ENCODE measurements at regions not wholly inside any gene's neighbourhood (a gene's known extent, or its start where the extent isn't known, plus 50 kb on each side); places are given as distances from the start of the nearest gene placed in this dataset.

DNA sequence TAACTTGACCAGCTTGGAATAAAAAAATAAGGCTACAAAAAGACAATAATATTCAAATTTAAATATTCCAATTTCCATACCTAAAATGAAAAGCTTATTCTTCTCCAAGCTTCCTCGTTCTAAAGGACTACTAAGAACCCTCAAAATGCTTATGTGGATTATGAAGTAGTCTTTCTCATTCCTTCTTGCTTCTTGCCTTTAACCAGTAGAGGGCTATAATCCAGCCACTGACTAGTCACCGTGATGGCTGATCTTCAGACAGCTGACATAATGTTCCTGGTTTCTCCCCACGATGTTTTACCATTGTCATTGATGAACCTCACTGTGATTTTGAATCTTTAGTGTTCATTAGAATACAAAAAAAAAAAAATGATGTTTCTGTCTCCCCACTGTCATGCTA, 515.3 kb downstream of the TLE1 start:
- ChIA-PET POLR2A (no interaction called here), CTCF (ENCODE audit: low intra/inter-chr PET ratio, low total read pairs) (no interaction called here)
- H3K27me3 ChIP-seq (ENCODE audit: control insufficient read depth in 1 of 2, insufficient read depth in 2 of 2, low read length in 2 of 2), result no peaks in the 10 kb centered on the region; a peak in 1 of 5 replicates
- no peak for TF ChIP-seq ATF6 (CRISPR knock-in tag; conservative IDR thresholded peaks at IDR 0.05)
- TF ChIP-seq STAG1 (CRISPR knock-in tag; IDR thresholded peaks at IDR 0.05), result peak; percentile 48
- no peak overlapping the region for H3K9ac ChIP-seq (ENCODE audit: insufficient read depth, low read depth, low read length)
- in situ Hi-C loops (cut with HindIII; ENCODE audit: extremely low pct_ligation_motif_present, low pct_unique_long_range_greater_than_20kb) (no loop called here), intact Hi-C loops (cut with micrococcal nuclease; ENCODE audit: unreplicated experiment) (loop anchor here (10.0 kb wide), 2 partner anchors 61 to 131 kb away; no protein-coding TSS in a partner anchor)
- H3K4me2 ChIP-seq (ENCODE audit: low read depth, low read length), result no peak overlapping the region
- no peak overlapping the region for H2AFZ ChIP-seq (ENCODE audit: low read length)
- no peaks in the 10 kb centered on the region for H3K9me3 ChIP-seq (ENCODE audit: low read length)
- H3K27ac ChIP-seq (ENCODE audit: extremely low read length, insufficient read depth, low read length), result no peak overlapping the region
- no peak for ATAC-seq
- 3% methylated on average over 3 of the region's 3 CpGs for WGBS (ENCODE audit: low lambda C conversion rate)
- DNase-seq (ENCODE audit: low spot score), result peak; percentile 7
- H3K4me1 ChIP-seq (ENCODE audit: insufficient read depth, low read length), result no peaks in the 10 kb centered on the region
- H4K20me1 ChIP-seq (ENCODE audit: insufficient read depth, low read length), result no peaks in the 10 kb centered on the region
- no peaks in the 10 kb centered on the region for H3K36me3 ChIP-seq (replicated peaks in 1 of 2; ENCODE audit: control insufficient read depth in 1 of 2, insufficient read depth in 2 of 2, low read length in 2 of 2)
- no peak for FAIRE-seq
- no TSS peak for BruUV-seq (replicated peaks)
- no peak overlapping the region for H3K4me3 ChIP-seq (replicated peaks in 1 of 3; ENCODE audit: insufficient read depth in 1 of 3, low read depth in 2 of 3, low read length in 3 of 3)
- H3K79me2 ChIP-seq (ENCODE audit: insufficient read depth, low read length), result no peaks in the 10 kb centered on the region

DNA sequence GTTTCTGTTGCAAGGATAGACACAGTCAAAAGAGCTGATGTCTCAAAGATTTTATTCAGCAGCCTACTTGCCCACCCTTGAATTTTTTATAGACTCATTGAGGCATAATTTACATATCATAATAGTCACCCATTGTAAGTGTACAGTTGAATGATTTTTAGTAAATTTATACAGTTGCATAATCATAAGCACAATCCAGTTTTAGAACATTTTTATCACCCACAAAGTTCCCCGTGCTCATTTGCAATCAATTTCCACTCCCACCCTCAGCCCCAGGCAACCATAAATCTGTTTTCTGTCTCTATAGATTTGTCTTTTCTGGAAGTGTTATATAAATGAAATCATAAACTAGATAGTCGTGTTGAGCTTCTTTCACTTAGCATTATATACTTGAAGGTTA, 517.7 kb downstream of the TLE1 start:
- ATAC-seq, result no peak
- ChIA-PET CTCF (ENCODE audit: low intra/inter-chr PET ratio, low total read pairs) (no interaction called here), POLR2A (no interaction called here)
- Histone ChIP-seq H3K27me3 (ENCODE audit: control insufficient read depth in 1 of 2, insufficient read depth in 2 of 2, low read length in 2 of 2) (no peaks in the 10 kb centered on the region), H3K4me1 (ENCODE audit: insufficient read depth, low read length) (no peaks in the 10 kb centered on the region), H3K36me3 (replicated peaks in 1 of 2; ENCODE audit: control insufficient read depth in 1 of 2, insufficient read depth in 2 of 2, low read length in 2 of 2) (no peaks in the 10 kb centered on the region), H3K4me2 (ENCODE audit: low read depth, low read length) (no peak overlapping the region), H3K27ac (ENCODE audit: extremely low read length, insufficient read depth, low read length) (no peak overlapping the region), H3K9me3 (ENCODE audit: low read length) (no peaks in the 10 kb centered on the region), H3K9ac (ENCODE audit: insufficient read depth, low read depth, low read length) (no peak overlapping the region), H2AFZ (ENCODE audit: low read length) (no peak overlapping the region), H3K4me3 (replicated peaks in 1 of 3; ENCODE audit: insufficient read depth in 1 of 3, low read depth in 2 of 3, low read length in 3 of 3) (no peak overlapping the region), H4K20me1 (ENCODE audit: insufficient read depth, low read length) (no peaks in the 10 kb centered on the region), H3K79me2 (ENCODE audit: insufficient read depth, low read length) (no peaks in the 10 kb centered on the region)
- 2% methylated on average over 2 of the region's 2 CpGs for WGBS (ENCODE audit: low lambda C conversion rate)
- BruUV-seq (replicated peaks), result no TSS peak
- no peak for DNase-seq (ENCODE audit: low spot score)
- in situ Hi-C loops (cut with HindIII; ENCODE audit: extremely low pct_ligation_motif_present, low pct_unique_long_range_greater_than_20kb), result no loop called here
- intact Hi-C loops (cut with micrococcal nuclease; ENCODE audit: unreplicated experiment), result loop anchor here (10.0 kb wide), 2 partner anchors 63 to 133 kb away; no protein-coding TSS in a partner anchor
- FAIRE-seq, result no peak
- TF ChIP-seq MAFG (CRISPR knock-in tag; IDR thresholded peaks at IDR 0.05), result no peak
- no peak for TF ChIP-seq RBAK (CRISPR knock-in tag; IDR thresholded peaks at IDR 0.05)
- no peak for TF ChIP-seq TARDBP (CRISPR knock-in tag; IDR thresholded peaks at IDR 0.05)
- no peak for TF ChIP-seq ZNF362 (CRISPR knock-in tag; IDR thresholded peaks at IDR 0.05; ENCODE audit: borderline replicate concordance)
- TF ChIP-seq ZBTB21 (CRISPR knock-in tag; IDR thresholded peaks at IDR 0.05), result no peak
- no peak for TF ChIP-seq IKZF1 (IDR thresholded peaks at IDR 0.05)
- TF ChIP-seq, protein P1, sequence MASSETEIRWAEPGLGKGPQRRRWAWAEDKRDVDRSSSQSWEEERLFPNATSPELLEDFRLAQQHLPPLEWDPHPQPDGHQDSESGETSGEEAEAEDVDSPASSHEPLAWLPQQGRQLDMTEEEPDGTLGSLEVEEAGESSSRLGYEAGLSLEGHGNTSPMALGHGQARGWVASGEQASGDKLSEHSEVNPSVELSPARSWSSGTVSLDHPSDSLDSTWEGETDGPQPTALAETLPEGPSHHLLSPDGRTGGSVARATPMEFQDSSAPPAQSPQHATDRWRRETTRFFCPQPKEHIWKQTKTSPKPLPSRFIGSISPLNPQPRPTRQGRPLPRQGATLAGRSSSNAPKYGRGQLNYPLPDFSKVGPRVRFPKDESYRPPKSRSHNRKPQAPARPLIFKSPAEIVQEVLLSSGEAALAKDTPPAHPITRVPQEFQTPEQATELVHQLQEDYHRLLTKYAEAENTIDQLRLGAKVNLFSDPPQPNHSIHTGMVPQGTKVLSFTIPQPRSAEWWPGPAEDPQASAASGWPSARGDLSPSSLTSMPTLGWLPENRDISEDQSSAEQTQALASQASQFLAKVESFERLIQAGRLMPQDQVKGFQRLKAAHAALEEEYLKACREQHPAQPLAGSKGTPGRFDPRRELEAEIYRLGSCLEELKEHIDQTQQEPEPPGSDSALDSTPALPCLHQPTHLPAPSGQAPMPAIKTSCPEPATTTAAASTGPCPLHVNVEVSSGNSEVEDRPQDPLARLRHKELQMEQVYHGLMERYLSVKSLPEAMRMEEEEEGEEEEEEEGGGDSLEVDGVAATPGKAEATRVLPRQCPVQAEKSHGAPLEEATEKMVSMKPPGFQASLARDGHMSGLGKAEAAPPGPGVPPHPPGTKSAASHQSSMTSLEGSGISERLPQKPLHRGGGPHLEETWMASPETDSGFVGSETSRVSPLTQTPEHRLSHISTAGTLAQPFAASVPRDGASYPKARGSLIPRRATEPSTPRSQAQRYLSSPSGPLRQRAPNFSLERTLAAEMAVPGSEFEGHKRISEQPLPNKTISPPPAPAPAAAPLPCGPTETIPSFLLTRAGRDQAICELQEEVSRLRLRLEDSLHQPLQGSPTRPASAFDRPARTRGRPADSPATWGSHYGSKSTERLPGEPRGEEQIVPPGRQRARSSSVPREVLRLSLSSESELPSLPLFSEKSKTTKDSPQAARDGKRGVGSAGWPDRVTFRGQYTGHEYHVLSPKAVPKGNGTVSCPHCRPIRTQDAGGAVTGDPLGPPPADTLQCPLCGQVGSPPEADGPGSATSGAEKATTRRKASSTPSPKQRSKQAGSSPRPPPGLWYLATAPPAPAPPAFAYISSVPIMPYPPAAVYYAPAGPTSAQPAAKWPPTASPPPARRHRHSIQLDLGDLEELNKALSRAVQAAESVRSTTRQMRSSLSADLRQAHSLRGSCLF (CRISPR knock-in tag; IDR thresholded peaks at IDR 0.05; ENCODE audit: borderline replicate concordance), result no peak
- TF ChIP-seq FOXP1 (IDR thresholded peaks at IDR 0.05), result no peak
- no peak for TF ChIP-seq FOXP1 (CRISPR knock-in tag; IDR thresholded peaks at IDR 0.05)
- TF ChIP-seq NFYB (CRISPR knock-in tag; IDR thresholded peaks at IDR 0.05), result no peak
- TF ChIP-seq KAT2B (IDR thresholded peaks at IDR 0.05; ENCODE audit: borderline replicate concordance, low read depth, low read length), result no peak
